CD4-positive, alpha-beta T cell (primary cell): ENCODE measurements at regions not wholly inside any gene's neighbourhood (a gene's known extent, or its start where the extent isn't known, plus 50 kb on each side); places are given as distances from the start of the nearest gene placed in this dataset.

Source experiments
- ATAC-seq: fragments of 200-7000 bp; cut with Tn5 transposase; one replicate; pipeline ENCODE4 v1.10.0; 2022; ENCODE audit warnings: mild to moderate bottlenecking; ENCODE audit not compliant: poor library complexity
- CTCF ChIA-PET: fragments of 350-600 bp; sonication (Branson Sonifier 250); formaldehyde crosslinking; loops from one replicate; lab custom pipeline; 2021; ENCODE audit warnings: antibody characterized with exemption, inconsistent platforms; lab: Charles Lee
- POLR2A ChIA-PET: fragments of 350-600 bp; sonication (Branson Sonifier 250); formaldehyde crosslinking; loops from one replicate; lab custom pipeline; 2021; ENCODE audit warnings: antibody characterized with exemption, inconsistent platforms; lab: Charles Lee
- DNase-seq, 14 experiments: peaks; one replicate each; pipeline ENCODE4 v3.0.0-alpha.2; 2013 to 2020; ENCODE audit warnings: mixed read lengths in 2 of 14
- H3K27ac ChIP-seq, 2 donors: one replicate each; pipeline versions ENCODE4 v1.5.1 to v1.7.0; 2013; ENCODE audit warnings: low read length in 2 of 2, low read depth in 1 of 2, mild to moderate bottlenecking in 1 of 2
- H3K27me3 ChIP-seq, 2 experiments: 1 replicate in 1 of 2; 2 replicates in 1 of 2; pipeline versions ENCODE4 v1.6.1 to v1.7.0; 2013; ENCODE audit warnings: low read length in 2 of 2, control low read depth in 1 of 2, mild to moderate bottlenecking in 1 of 2, moderate library complexity in 1 of 2; ENCODE audit not compliant: insufficient read depth in 2 of 2, control insufficient read depth in 1 of 2
- H3K36me3 ChIP-seq: one replicate; pipeline ENCODE4 v1.6.1; 2013; ENCODE audit warnings: low read length, control low read depth; ENCODE audit not compliant: insufficient read depth
- H3K4me1 ChIP-seq: one replicate; pipeline ENCODE4 v1.6.1; 2013; ENCODE audit warnings: low read length, control low read depth; ENCODE audit not compliant: insufficient read depth
- H3K4me3 ChIP-seq: one replicate; pipeline ENCODE4 v1.5.1; 2013; ENCODE audit warnings: mild to moderate bottlenecking, low read length, moderate library complexity
- H3K9me3 ChIP-seq, 2 experiments: 1 replicate in 1 of 2; 2 replicates in 1 of 2; pipeline versions ENCODE4 v1.6.1 to v1.7.0; 2013; ENCODE audit warnings: low read length in 2 of 2, mild to moderate bottlenecking in 2 of 2, control low read depth in 1 of 2, moderate library complexity in 1 of 2; ENCODE audit not compliant: control insufficient read depth in 1 of 2, insufficient read depth in 1 of 2
- H3K27ac Mint-ChIP-seq: one replicate; pipeline ENCODE4 v1.8.0; 2020; ENCODE audit warnings: mixed read lengths
- H3K27me3 Mint-ChIP-seq: one replicate; pipeline ENCODE4 v1.8.0; 2021; ENCODE audit warnings: mixed read lengths
- H3K36me3 Mint-ChIP-seq: one replicate; pipeline ENCODE4 v1.8.0; 2021; ENCODE audit warnings: low read depth, mixed read lengths
- H3K4me1 Mint-ChIP-seq: one replicate; pipeline ENCODE4 v1.8.0; 2021; ENCODE audit warnings: low read depth, mixed read lengths
- H3K4me3 Mint-ChIP-seq: one replicate; pipeline ENCODE4 v1.8.0; 2020; ENCODE audit warnings: mild to moderate bottlenecking, mixed read lengths
- H3K9me3 Mint-ChIP-seq: one replicate; pipeline ENCODE4 v1.8.0; 2020; ENCODE audit warnings: mixed read lengths
- intact Hi-C, 2 experiments: fragments of 100-400 bp; cut with DNase I in 1 of 2; cut with micrococcal nuclease in 1 of 2; formaldehyde crosslinking; loops; one replicate each; pipeline versions ENCODE4 v1.15.1 to v1.9.0; 2023 to 2025; cut with DNase I, micrococcal nuclease
- TF ChIP-seq, protein P1 (sequence below): fragments of 200-600 bp; IDR thresholded peaks from one replicate; pipeline ENCODE4 v1.8.0; 2022; ENCODE audit warnings: antibody characterized with exemption, mild to moderate bottlenecking

DNA sequence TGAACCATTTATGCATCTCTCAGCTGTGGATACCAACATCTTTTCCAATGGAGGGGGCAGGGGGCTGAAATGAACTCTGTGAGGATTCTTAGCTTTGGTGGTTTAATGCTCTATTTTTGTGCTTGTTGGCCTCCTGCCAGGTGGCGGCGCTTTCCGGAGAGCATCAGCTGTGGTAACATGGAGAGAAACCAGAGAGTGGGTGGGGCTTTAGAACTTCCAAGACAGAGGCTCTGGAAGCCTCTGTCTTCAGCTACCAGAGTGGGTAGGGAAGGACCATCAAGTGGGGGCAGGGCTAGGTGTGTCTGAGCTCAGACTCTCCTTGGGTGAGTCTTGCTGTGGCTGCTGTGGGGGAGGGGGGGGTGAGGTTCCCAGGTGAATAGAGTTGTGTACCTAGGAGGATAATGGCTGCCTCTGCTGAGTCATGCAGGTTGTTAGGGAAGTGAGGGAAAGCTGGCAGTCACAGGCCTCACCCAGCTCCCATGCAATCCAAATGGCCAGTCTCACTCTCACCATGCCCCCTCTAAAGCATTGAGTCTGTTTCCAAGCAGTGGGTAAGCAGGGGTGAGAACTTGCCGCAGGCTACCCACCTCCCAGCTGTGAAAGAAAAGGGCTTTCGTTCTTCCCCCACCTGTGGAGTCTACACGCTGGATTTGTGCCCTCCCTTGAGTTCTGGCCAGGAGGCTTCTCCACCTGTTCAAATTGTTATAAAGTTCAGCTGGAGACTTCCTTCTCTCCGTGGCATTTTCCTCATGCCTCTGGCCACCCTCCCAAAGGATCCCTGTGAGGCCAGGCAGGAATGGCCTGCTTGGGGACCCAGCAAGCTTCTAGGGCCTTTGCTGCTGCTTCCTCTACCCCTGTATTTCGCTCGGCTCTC is 527.0 kb downstream of the NEBL start:
- intact Hi-C loops, result no loop called here
- ATAC-seq (no peak), DNase-seq (no peak)
- Mint-ChIP-seq H3K4me1 (no peaks in the 10 kb centered on the region), H3K27ac (no peak overlapping the region), H3K4me3 (no peak overlapping the region), H3K27me3 (no peaks in the 10 kb centered on the region), H3K36me3 (no peaks in the 10 kb centered on the region), H3K9me3 (peaks cover 24% of the 10 kb centered on the region)
- POLR2A ChIA-PET, result no interaction called here
- H3K27me3 ChIP-seq, result no peaks in the 10 kb centered on the region
- H3K36me3 ChIP-seq, result no peaks in the 10 kb centered on the region
- H3K27ac ChIP-seq, result no peak overlapping the region
- TF ChIP-seq, protein P1, sequence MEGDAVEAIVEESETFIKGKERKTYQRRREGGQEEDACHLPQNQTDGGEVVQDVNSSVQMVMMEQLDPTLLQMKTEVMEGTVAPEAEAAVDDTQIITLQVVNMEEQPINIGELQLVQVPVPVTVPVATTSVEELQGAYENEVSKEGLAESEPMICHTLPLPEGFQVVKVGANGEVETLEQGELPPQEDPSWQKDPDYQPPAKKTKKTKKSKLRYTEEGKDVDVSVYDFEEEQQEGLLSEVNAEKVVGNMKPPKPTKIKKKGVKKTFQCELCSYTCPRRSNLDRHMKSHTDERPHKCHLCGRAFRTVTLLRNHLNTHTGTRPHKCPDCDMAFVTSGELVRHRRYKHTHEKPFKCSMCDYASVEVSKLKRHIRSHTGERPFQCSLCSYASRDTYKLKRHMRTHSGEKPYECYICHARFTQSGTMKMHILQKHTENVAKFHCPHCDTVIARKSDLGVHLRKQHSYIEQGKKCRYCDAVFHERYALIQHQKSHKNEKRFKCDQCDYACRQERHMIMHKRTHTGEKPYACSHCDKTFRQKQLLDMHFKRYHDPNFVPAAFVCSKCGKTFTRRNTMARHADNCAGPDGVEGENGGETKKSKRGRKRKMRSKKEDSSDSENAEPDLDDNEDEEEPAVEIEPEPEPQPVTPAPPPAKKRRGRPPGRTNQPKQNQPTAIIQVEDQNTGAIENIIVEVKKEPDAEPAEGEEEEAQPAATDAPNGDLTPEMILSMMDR, result no peak
- no peaks in the 10 kb centered on the region for H3K4me1 ChIP-seq
- CTCF ChIA-PET, result no interaction called here
- H3K9me3 ChIP-seq, result peaks cover 0 to 18% of the 10 kb centered on the region in 2 experiments
- no peak overlapping the region for H3K4me3 ChIP-seq

- TF ChIP-seq, protein P1, result no peak
- H3K27me3 Mint-ChIP-seq, result no peaks in the 10 kb centered on the region
- H3K36me3 Mint-ChIP-seq, result no peaks in the 10 kb centered on the region
- H3K4me1 Mint-ChIP-seq, result no peaks in the 10 kb centered on the region
- POLR2A ChIA-PET, result no interaction called here
- Histone ChIP-seq H3K27ac (no peak overlapping the region), H3K9me3 (no peaks in the 10 kb centered on the region), H3K36me3 (no peaks in the 10 kb centered on the region), H3K4me3 (no peak overlapping the region), H3K27me3 (no peaks in the 10 kb centered on the region), H3K4me1 (no peaks in the 10 kb centered on the region)
- H3K27ac Mint-ChIP-seq, result no peak overlapping the region
- no peak overlapping the region for H3K4me3 Mint-ChIP-seq
- CTCF ChIA-PET, result no interaction called here
- no peak for DNase-seq
- no peak for ATAC-seq
- H3K9me3 Mint-ChIP-seq, result peaks cover 25% of the 10 kb centered on the region
- intact Hi-C loops, result no loop called here
Measured at GRCh38 chr10:20363684-20364083, 533.4 kb downstream of the NEBL start.

- Mint-ChIP-seq H3K4me3 (no peak overlapping the region), H3K36me3 (no peaks in the 10 kb centered on the region), H3K9me3 (peaks cover 13% of the 10 kb centered on the region), H3K27me3 (no peaks in the 10 kb centered on the region), H3K4me1 (no peaks in the 10 kb centered on the region), H3K27ac (no peak overlapping the region)
- Histone ChIP-seq H3K36me3 (no peaks in the 10 kb centered on the region), H3K27me3 (no peaks in the 10 kb centered on the region), H3K4me1 (no peaks in the 10 kb centered on the region), H3K9me3 (peaks cover 0 to 3% of the 10 kb centered on the region in 2 experiments), H3K4me3 (no peak overlapping the region), H3K27ac (no peak overlapping the region)
- TF ChIP-seq, protein P1, result no peak
- intact Hi-C loops, result no loop called here
- POLR2A ChIA-PET, result no interaction called here
- CTCF ChIA-PET, result no interaction called here
- DNase-seq (no peak), ATAC-seq (no peak)
Measured at GRCh38 chr10:20355915-20356314, 539.7 kb downstream of the PLXDC2 start.
